ENCODE measurements at regions not wholly inside any gene's neighbourhood (a gene's known extent, or its start where the extent isn't known, plus 50 kb on each side); places are given as distances from the start of the nearest gene placed in this dataset.

GRCh38 chr2:235418918-235419317 is 74.9 kb upstream of the AGAP1 start:
- no peaks in the 10 kb centered on the region for H3K36me3 ChIP-seq (replicated peaks; ENCODE audit: insufficient read depth, low read depth)
- no peak for TF ChIP-seq EZH2 (IDR thresholded peaks at IDR 0.05; ENCODE audit: borderline replicate concordance)
- TF ChIP-seq CTCF (IDR thresholded peaks at IDR 0.05; ENCODE audit: poor library complexity), result no peak
- TF ChIP-seq EZH2phosphoT487 (IDR thresholded peaks at IDR 0.05; ENCODE audit: low read depth, severe bottlenecking, unreplicated experiment), result no peak

GRCh38 chr2:235419996-235420395 is 73.8 kb upstream of the AGAP1 start:
- peaks cover 2% of the 10 kb centered on the region for H3K4me1 ChIP-seq (ENCODE audit: insufficient read depth)
- no peak for DNase-seq (ENCODE audit: low spot score)
- no peak overlapping the region for H3K27ac ChIP-seq
- no peaks in the 10 kb centered on the region for H3K36me3 ChIP-seq (replicated peaks; ENCODE audit: insufficient read depth, low read depth)
- 86% methylated on average over 8 of the region's 8 CpGs for WGBS (ENCODE audit: low lambda C conversion rate, missing lambda C conversion rate)
- no peak overlapping the region for H3K4me2 ChIP-seq
- no peaks in the 10 kb centered on the region for H3K79me2 ChIP-seq
- no peak for TF ChIP-seq EZH2phosphoT487 (IDR thresholded peaks at IDR 0.05; ENCODE audit: low read depth, severe bottlenecking, unreplicated experiment)
- TF ChIP-seq CTCF (IDR thresholded peaks at IDR 0.05; ENCODE audit: poor library complexity), result no peak
- TF ChIP-seq EZH2 (IDR thresholded peaks at IDR 0.05; ENCODE audit: borderline replicate concordance), result no peak
- H3K9me2 ChIP-seq (replicated peaks; ENCODE audit: insufficient read depth), result no peaks in the 10 kb centered on the region
- no peak overlapping the region for H3K4me3 ChIP-seq
- no peaks in the 10 kb centered on the region for H4K20me1 ChIP-seq (ENCODE audit: insufficient read depth, poor library complexity, severe bottlenecking)
- no peak overlapping the region for H2AFZ ChIP-seq
- H3K27me3 ChIP-seq, result no peaks in the 10 kb centered on the region
- H3K9me3 ChIP-seq (ENCODE audit: low read depth), result no peaks in the 10 kb centered on the region

More at GRCh38 chr2:235418918-235419317, 74.9 kb upstream of the AGAP1 start:
- no peak overlapping the region for H3K27ac ChIP-seq
- no peak overlapping the region for H2AFZ ChIP-seq
- H3K4me1 ChIP-seq (ENCODE audit: insufficient read depth), result peaks cover 2% of the 10 kb centered on the region
- H3K27me3 ChIP-seq, result no peaks in the 10 kb centered on the region
- no peaks in the 10 kb centered on the region for H4K20me1 ChIP-seq (ENCODE audit: insufficient read depth, poor library complexity, severe bottlenecking)
- H3K79me2 ChIP-seq, result no peaks in the 10 kb centered on the region
- no peak for DNase-seq (ENCODE audit: low spot score)
- no peaks in the 10 kb centered on the region for H3K9me3 ChIP-seq (ENCODE audit: low read depth)
- no peak overlapping the region for H3K4me3 ChIP-seq
- no peaks in the 10 kb centered on the region for H3K9me2 ChIP-seq (replicated peaks; ENCODE audit: insufficient read depth)
- no peak overlapping the region for H3K4me2 ChIP-seq
- 85% methylated on average over 7 of the region's 7 CpGs for WGBS (ENCODE audit: low lambda C conversion rate, missing lambda C conversion rate)

DNA sequence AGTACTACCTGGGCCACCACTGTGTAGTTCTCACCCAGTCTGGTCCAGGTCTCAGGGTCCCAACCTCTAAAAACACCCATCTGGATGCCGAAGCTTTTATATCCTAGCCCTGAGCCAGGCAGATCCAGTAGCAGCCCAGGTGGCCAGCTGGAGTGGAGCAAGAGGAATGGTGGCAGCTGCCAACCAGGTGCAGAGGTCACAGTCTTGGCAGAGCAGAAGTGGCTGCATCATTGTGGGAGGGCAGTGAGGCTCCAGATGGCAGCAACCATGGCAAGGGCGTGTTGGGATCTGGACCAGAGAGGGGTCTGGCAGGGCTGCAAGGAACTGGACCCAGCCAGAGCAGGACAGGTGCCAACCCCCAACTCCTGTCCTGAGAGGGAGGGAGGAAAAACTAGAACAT is 72.2 kb upstream of the AGAP1 start:
- H4K20me1 ChIP-seq (ENCODE audit: insufficient read depth, poor library complexity, severe bottlenecking), result no peaks in the 10 kb centered on the region
- H3K36me3 ChIP-seq (replicated peaks; ENCODE audit: insufficient read depth, low read depth), result no peaks in the 10 kb centered on the region
- WGBS (ENCODE audit: low lambda C conversion rate, missing lambda C conversion rate), result 84% methylated on average over 2 of the region's 2 CpGs
- no peak overlapping the region for H3K27ac ChIP-seq
- no peak for DNase-seq (ENCODE audit: low spot score)
- H3K79me2 ChIP-seq, result no peaks in the 10 kb centered on the region
- no peaks in the 10 kb centered on the region for H3K9me2 ChIP-seq (replicated peaks; ENCODE audit: insufficient read depth)
- H3K4me2 ChIP-seq, result no peak overlapping the region
- H3K9me3 ChIP-seq (ENCODE audit: low read depth), result no peaks in the 10 kb centered on the region
- no peaks in the 10 kb centered on the region for H3K27me3 ChIP-seq
- H2AFZ ChIP-seq, result no peak overlapping the region
- H3K4me3 ChIP-seq, result no peak overlapping the region
- TF ChIP-seq EZH2phosphoT487 (IDR thresholded peaks at IDR 0.05; ENCODE audit: low read depth, severe bottlenecking, unreplicated experiment) (no peak), EZH2 (IDR thresholded peaks at IDR 0.05; ENCODE audit: borderline replicate concordance) (no peak), CTCF (IDR thresholded peaks at IDR 0.05; ENCODE audit: poor library complexity) (no peak)
- peaks cover 2% of the 10 kb centered on the region for H3K4me1 ChIP-seq (ENCODE audit: insufficient read depth)

All from hepatocyte (in vitro differentiated cells).